Tibial nerve (tissue), 4 donors: ENCODE measurements at regions not wholly inside any gene's neighbourhood (a gene's known extent, or its start where the extent isn't known, plus 50 kb on each side); places are given as distances from the start of the nearest gene placed in this dataset.

Experiments used
- DNase-seq, 2 donors: peaks; one replicate each; pipeline ENCODE4 v3.0.0-alpha.2; 2019; ENCODE audit warnings: low spot score in 2 of 2
- H3K27ac ChIP-seq, 4 donors: fragments of 200-600 bp; sonication (generic) in 3 of 4; one replicate each; pipeline ENCODE4 v1.5.1; 2017 to 2019; ENCODE audit warnings: mild to moderate bottlenecking in 1 of 4
- H3K27me3 ChIP-seq, 2 donors: fragments of 200-600 bp; sonication (generic) in 1 of 2; one replicate each; pipeline versions ENCODE4 v1.5.1 to v1.6.0; 2017 to 2019
- H3K36me3 ChIP-seq, 3 donors: fragments of 200-600 bp; sonication (generic); one replicate each; pipeline ENCODE4 v1.5.1; 2018 to 2019
- H3K4me1 ChIP-seq, 4 donors: fragments of 200-600 bp; sonication (generic) in 3 of 4; one replicate each; pipeline ENCODE4 v1.5.1; 2017 to 2019
- H3K4me3 ChIP-seq, 4 donors: fragments of 200-600 bp; sonication (generic) in 3 of 4; one replicate each; pipeline ENCODE4 v1.5.1; 2017 to 2019; ENCODE audit warnings: mild to moderate bottlenecking in 1 of 4, moderate library complexity in 1 of 4
- H3K9me3 ChIP-seq, 4 donors: fragments of 200-600 bp; sonication (generic) in 3 of 4; one replicate each; pipeline ENCODE4 v1.5.1; 2017 to 2019
- CTCF ChIP-seq, 5 experiments: fragments of 200-600 bp in 3 of 5; fragments of 450-650 bp in 2 of 5; sonication (generic) in 3 of 5; IDR thresholded peaks; one replicate each; pipeline ENCODE4 v1.5.1; 2016 to 2019; ENCODE audit warnings: antibody characterized with exemption in 5 of 5, mild to moderate bottlenecking in 3 of 5, moderate library complexity in 2 of 5
- EP300 ChIP-seq, 2 donors: sonication (generic); formaldehyde crosslinking; IDR thresholded peaks; one replicate each; pipeline ENCODE4 v1.6.1; 2017; ENCODE audit warnings: antibody characterized with exemption in 2 of 2, mild to moderate bottlenecking in 1 of 2
- POLR2A ChIP-seq, 2 donors: fragments of 450-650 bp; IDR thresholded peaks; one replicate each; pipeline ENCODE4 v1.6.1; 2017; ENCODE audit warnings: antibody characterized with exemption in 2 of 2, mild to moderate bottlenecking in 2 of 2, moderate library complexity in 2 of 2
- WGBS, 2 donors: methylation state at CpG; one replicate each; pipeline ENCODE4 v1.1.5; 2018; 5-methylcytosine and 5-hydroxymethylcytosine counted together

- Histone ChIP-seq H3K9me3 (peaks cover 0 to 17% (median 0%) of the 10 kb centered on the region in 4 donors), H3K27me3 (no peaks in the 10 kb centered on the region), H3K27ac (no peak overlapping the region), H3K4me1 (no peaks in the 10 kb centered on the region), H3K36me3 (no peaks in the 10 kb centered on the region), H3K4me3 (no peak overlapping the region)
- DNase-seq, result no peak
- TF ChIP-seq CTCF (IDR thresholded peaks at IDR 0.05), result no peak
- no peak for TF ChIP-seq POLR2A (IDR thresholded peaks at IDR 0.05)
- TF ChIP-seq EP300 (IDR thresholded peaks at IDR 0.05), result no peak
- WGBS, 2 donors, result 41 to 56% methylated on average over 10 of the region's 10 CpGs
Measured at GRCh38 chr12:114226241-114226928, 179.6 kb downstream of the TBX5 start.

GRCh38 chr12:114221957-114222630 lies 183.8 kb downstream of the TBX5 start:
- Histone ChIP-seq H3K27me3 (no peaks in the 10 kb centered on the region), H3K4me1 (no peaks in the 10 kb centered on the region), H3K4me3 (no peak overlapping the region), H3K36me3 (no peaks in the 10 kb centered on the region), H3K9me3 (peaks cover 0 to 6% (median 0%) of the 10 kb centered on the region in 4 donors), H3K27ac (no peak overlapping the region)
- TF ChIP-seq EP300 (IDR thresholded peaks at IDR 0.05) (no peak), POLR2A (IDR thresholded peaks at IDR 0.05) (no peak), CTCF (IDR thresholded peaks at IDR 0.05) (no peak)
- no peak for DNase-seq

DNA sequence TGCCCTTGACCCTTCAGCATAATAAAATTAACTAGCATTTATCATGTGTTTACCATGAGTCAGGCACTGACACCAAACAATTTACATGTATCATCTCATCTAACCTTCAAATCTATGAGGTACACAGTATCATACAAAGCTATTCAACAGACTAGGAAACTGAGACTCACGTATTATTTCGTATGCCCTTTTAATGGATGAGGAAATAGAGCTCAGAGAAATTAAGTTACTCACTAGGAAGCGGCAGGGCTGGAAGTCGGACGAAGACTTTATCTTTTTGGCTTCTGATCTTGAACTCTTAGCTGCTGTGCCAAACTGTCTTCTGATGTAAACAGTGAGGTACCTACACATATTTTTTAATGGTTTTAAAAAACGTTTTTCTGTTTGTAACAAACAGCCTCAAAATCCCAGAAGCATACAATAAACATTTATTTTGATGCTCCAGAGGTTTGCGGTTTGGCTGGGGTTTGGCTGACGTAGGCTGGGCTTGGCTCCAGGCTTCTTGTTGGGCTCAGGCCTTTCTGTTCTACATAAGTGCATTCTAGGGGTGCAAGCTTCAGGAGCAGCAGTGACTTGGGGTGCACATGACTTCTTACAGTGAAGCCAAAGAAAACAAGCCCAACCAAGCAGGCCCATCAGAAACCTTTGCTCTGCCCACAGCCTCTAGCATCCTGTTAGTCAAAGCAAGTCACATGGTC lies 184.7 kb downstream of the TBX5 start:
- WGBS, 2 donors, result 57 to 58% methylated on average over 8 of the region's 8 CpGs
- H3K36me3 ChIP-seq, result no peaks in the 10 kb centered on the region

GRCh38 chr12:114220311-114220710 lies 185.6 kb downstream of the TBX5 start:
- Histone ChIP-seq H3K27ac (no peak overlapping the region), H3K4me3 (no peak overlapping the region), H3K9me3 (peaks cover 0 to 12% (median 0%) of the 10 kb centered on the region in 4 donors), H3K36me3 (no peaks in the 10 kb centered on the region), H3K4me1 (no peaks in the 10 kb centered on the region), H3K27me3 (no peaks in the 10 kb centered on the region)
- TF ChIP-seq CTCF (IDR thresholded peaks at IDR 0.05) (no peak), POLR2A (IDR thresholded peaks at IDR 0.05) (no peak), EP300 (IDR thresholded peaks at IDR 0.05) (no peak)
- no peak for DNase-seq
- 68 to 69% methylated on average over 3 of the region's 3 CpGs for WGBS, 2 donors

More for the DNA sequence above, 184.7 kb downstream of the TBX5 start:
- no peaks in the 10 kb centered on the region for H3K4me1 ChIP-seq
- H3K27me3 ChIP-seq, result no peaks in the 10 kb centered on the region
- peaks cover 0 to 12% (median 0%) of the 10 kb centered on the region in 4 donors for H3K9me3 ChIP-seq
- no peak overlapping the region for H3K4me3 ChIP-seq
- DNase-seq, result no peak
- TF ChIP-seq EP300 (IDR thresholded peaks at IDR 0.05) (no peak), POLR2A (IDR thresholded peaks at IDR 0.05) (no peak), CTCF (IDR thresholded peaks at IDR 0.05) (no peak)
- H3K27ac ChIP-seq, result no peak overlapping the region

GRCh38 chr12:114218136-114218535 lies 187.8 kb downstream of the TBX5 start:
- H3K36me3 ChIP-seq, result no peaks in the 10 kb centered on the region
- TF ChIP-seq CTCF (IDR thresholded peaks at IDR 0.05) (no peak), POLR2A (IDR thresholded peaks at IDR 0.05) (no peak), EP300 (IDR thresholded peaks at IDR 0.05) (no peak)

More at GRCh38 chr12:114218136-114218535, 187.8 kb downstream of the TBX5 start:
- H3K9me3 ChIP-seq, result peaks cover 0 to 12% (median 0%) of the 10 kb centered on the region in 4 donors
- no peak overlapping the region for H3K27ac ChIP-seq
- no peaks in the 10 kb centered on the region for H3K27me3 ChIP-seq
- H3K4me1 ChIP-seq, result no peaks in the 10 kb centered on the region
- DNase-seq, result no peak
- no peak overlapping the region for H3K4me3 ChIP-seq
- 75 to 87% methylated on average over 2 of the region's 2 CpGs for WGBS, 2 donors
